ENCODE measurements at regions not wholly inside any gene's neighbourhood (a gene's known extent, or its start where the extent isn't known, plus 50 kb on each side); places are given as distances from the start of the nearest gene placed in this dataset.
A peak's percentile ranks its signal among the peaks of the same experiment; 100 is the strongest.

- no peak for DNase-seq (ENCODE audit: extremely low read depth, insufficient read length)
- H3K36me3 ChIP-seq (ENCODE audit: control insufficient read depth, insufficient read depth, low read length) = no peaks in the 10 kb centered on the region
- TF ChIP-seq, protein P1, sequence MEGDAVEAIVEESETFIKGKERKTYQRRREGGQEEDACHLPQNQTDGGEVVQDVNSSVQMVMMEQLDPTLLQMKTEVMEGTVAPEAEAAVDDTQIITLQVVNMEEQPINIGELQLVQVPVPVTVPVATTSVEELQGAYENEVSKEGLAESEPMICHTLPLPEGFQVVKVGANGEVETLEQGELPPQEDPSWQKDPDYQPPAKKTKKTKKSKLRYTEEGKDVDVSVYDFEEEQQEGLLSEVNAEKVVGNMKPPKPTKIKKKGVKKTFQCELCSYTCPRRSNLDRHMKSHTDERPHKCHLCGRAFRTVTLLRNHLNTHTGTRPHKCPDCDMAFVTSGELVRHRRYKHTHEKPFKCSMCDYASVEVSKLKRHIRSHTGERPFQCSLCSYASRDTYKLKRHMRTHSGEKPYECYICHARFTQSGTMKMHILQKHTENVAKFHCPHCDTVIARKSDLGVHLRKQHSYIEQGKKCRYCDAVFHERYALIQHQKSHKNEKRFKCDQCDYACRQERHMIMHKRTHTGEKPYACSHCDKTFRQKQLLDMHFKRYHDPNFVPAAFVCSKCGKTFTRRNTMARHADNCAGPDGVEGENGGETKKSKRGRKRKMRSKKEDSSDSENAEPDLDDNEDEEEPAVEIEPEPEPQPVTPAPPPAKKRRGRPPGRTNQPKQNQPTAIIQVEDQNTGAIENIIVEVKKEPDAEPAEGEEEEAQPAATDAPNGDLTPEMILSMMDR (IDR thresholded peaks at IDR 0.05; ENCODE audit: insufficient read depth, low read length, poor library complexity, severe bottlenecking) = no peak
- H3K27me3 ChIP-seq (replicated peaks; ENCODE audit: control insufficient read depth, insufficient read depth, low read length) = no peaks in the 10 kb centered on the region
- H3K4me3 ChIP-seq (replicated peaks; ENCODE audit: low read depth, low read length) = no peak overlapping the region
Observed at GRCh38 chr22:34992672-34993071, 73.3 kb upstream of the ISX start.

GRCh38 chr22:34993548-34993947 is 72.4 kb upstream of the ISX start:
- DNase-seq (ENCODE audit: extremely low read depth, insufficient read length) = no peak
- Histone ChIP-seq H3K27me3 (replicated peaks; ENCODE audit: control insufficient read depth, insufficient read depth, low read length) (no peaks in the 10 kb centered on the region), H3K4me3 (replicated peaks; ENCODE audit: low read depth, low read length) (no peak overlapping the region), H3K36me3 (ENCODE audit: control insufficient read depth, insufficient read depth, low read length) (no peaks in the 10 kb centered on the region)
- TF ChIP-seq, protein P1 (IDR thresholded peaks at IDR 0.05; ENCODE audit: insufficient read depth, low read length, poor library complexity, severe bottlenecking) = no peak

DNA sequence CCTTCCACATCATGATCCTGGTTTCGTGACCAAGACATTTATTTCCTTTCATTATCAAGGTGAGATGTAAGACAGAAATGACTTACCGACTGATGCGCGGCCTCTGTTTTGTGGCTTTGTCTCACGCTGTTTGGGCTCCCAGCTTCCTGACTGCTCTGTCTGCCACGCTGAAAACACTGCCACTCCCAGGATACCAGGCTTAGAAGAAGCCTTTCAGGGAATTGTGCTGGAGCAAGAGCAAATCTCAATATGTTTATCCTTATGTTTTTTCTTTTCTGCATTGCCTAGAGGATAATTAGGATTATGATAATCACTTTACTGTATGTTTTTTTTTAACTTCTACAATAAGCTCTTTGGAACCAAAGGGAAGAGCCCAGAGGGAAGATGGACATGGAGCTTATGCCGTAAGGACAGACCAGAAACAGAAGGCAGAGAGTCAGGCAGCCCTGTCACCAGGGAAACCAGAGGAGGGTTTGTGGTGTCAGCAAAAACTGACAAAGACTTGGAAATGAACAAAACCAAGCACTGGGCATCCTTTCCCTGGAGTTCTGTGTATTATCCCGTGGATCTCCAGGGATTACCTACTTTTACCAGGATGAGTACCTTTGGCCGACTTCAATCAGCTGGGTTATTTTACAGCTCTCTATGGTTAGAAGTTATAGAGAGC is 68.2 kb upstream of the ISX start:
- DNase-seq (ENCODE audit: extremely low read depth, insufficient read length) = no peak
- Histone ChIP-seq H3K4me3 (replicated peaks; ENCODE audit: low read depth, low read length) (no peak overlapping the region), H3K36me3 (ENCODE audit: control insufficient read depth, insufficient read depth, low read length) (no peaks in the 10 kb centered on the region), H3K27me3 (replicated peaks; ENCODE audit: control insufficient read depth, insufficient read depth, low read length) (no peaks in the 10 kb centered on the region)
- TF ChIP-seq, protein P1 (IDR thresholded peaks at IDR 0.05; ENCODE audit: insufficient read depth, low read length, poor library complexity, severe bottlenecking) = no peak

DNA sequence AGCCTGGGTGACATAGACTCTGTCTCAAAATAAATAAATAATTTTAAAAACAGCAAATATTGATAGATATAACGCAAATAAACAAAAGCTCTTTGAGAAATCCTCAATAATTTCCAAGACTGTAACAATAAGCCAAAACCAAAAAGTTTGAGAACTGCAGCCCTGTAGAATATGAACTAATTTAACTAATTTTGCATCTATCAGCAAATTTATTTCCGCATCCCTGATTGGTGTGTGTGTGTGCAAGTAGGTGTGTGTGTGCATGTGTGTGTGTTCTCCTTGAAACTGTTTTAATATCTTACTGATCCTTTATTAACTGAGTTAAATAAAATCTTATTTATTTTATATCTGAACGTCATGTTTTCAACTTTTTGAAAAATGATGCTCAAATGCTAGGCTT is 67.0 kb upstream of the ISX start:
- Histone ChIP-seq H3K4me3 (replicated peaks; ENCODE audit: low read depth, low read length) (no peak overlapping the region), H3K27me3 (replicated peaks; ENCODE audit: control insufficient read depth, insufficient read depth, low read length) (no peaks in the 10 kb centered on the region), H3K36me3 (ENCODE audit: control insufficient read depth, insufficient read depth, low read length) (no peaks in the 10 kb centered on the region)
- no peak for DNase-seq (ENCODE audit: extremely low read depth, insufficient read length)
- TF ChIP-seq, protein P1 (IDR thresholded peaks at IDR 0.05; ENCODE audit: insufficient read depth, low read length, poor library complexity, severe bottlenecking) = no peak

DNA sequence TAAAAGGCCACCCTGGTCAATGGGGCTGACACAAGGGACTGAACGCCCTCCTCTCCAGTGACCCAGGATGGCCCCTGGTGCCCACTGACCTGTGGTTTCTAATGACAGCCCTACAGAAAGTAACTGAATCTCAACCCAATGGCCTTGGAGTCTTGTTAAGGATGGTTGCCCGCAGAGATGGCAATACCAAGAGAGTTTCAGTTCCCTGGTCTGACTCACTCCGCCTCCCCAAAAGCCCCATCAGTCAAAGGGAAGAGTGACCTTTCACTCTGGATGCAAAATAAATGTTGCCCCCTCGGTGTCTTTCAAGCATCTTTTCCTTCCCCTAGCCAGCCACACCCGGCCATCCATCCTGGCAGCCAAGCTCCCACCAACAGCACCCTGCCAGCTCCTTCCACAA is 57.7 kb upstream of the ISX start:
- peak; percentile 23 for DNase-seq (ENCODE audit: extremely low read depth, insufficient read length)
- H3K4me3 ChIP-seq (replicated peaks; ENCODE audit: low read depth, low read length) = no peak overlapping the region
- H3K27me3 ChIP-seq (replicated peaks; ENCODE audit: control insufficient read depth, insufficient read depth, low read length) = no peaks in the 10 kb centered on the region
- TF ChIP-seq, protein P1 (IDR thresholded peaks at IDR 0.05; ENCODE audit: insufficient read depth, low read length, poor library complexity, severe bottlenecking) = no peak
- no peaks in the 10 kb centered on the region for H3K36me3 ChIP-seq (ENCODE audit: control insufficient read depth, insufficient read depth, low read length)

- Histone ChIP-seq H3K36me3 (ENCODE audit: control insufficient read depth, insufficient read depth, low read length) (no peaks in the 10 kb centered on the region), H3K27me3 (replicated peaks; ENCODE audit: control insufficient read depth, insufficient read depth, low read length) (no peaks in the 10 kb centered on the region)
- TF ChIP-seq, protein P1 (IDR thresholded peaks at IDR 0.05; ENCODE audit: insufficient read depth, low read length, poor library complexity, severe bottlenecking) = no peak
Observed at GRCh38 chr22:35010543-35010942, 55.4 kb upstream of the ISX start.

More at GRCh38 chr22:35010543-35010942, 55.4 kb upstream of the ISX start:
- DNase-seq (ENCODE audit: extremely low read depth, insufficient read length) = no peak
- no peak overlapping the region for H3K4me3 ChIP-seq (replicated peaks; ENCODE audit: low read depth, low read length)

Measured in GM06990 (cell line).